ENCODE measurements at regions not wholly inside any gene's neighbourhood (a gene's known extent, or its start where the extent isn't known, plus 50 kb on each side); places are given as distances from the start of the nearest gene placed in this dataset.

DNA sequence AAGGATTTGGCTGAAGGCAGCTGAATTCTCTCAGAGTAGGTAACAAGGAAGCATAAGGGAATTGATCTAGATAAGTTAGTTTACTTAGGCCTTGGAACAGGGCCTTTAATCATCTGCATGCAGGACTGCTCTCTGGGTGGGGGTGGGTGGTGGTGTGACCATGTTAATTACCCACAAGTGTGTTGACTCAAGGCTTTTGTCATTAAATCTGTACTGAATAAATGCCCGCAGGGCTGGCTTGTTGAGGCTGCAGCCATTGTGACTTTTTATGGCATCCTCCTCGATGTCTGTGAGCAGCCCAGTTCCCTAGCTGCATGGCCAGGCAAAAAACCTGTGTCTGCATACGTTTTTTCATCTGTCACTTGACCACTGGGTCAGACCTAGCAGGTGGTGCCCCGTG lies 63.5 kb upstream of the ASCC3 start:
- DNase-seq (ENCODE audit: low spot score): no peak

DNA sequence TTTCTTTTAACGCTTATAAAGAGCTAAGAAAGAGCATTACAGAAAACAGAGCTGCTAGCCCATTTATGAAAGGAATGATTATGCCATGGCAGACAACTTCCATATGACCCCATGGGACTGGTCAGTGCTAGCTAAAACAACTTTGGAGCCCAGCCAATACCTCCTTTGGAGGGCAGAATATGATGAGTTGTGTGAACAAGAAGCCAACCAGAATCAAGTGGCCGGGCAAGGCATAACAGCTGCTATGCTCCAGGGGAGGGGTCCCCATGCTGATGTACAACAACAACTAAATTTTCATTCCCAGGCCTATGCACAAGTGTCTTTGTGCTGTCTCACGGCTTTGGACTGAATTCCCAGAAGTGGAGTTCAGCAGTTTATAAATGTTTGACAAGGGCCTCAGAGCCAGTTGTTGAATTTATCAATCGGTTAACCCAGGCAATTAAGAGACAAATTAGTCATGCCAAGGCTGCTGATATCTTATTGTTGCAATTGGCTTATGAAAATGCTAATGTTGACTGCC lies 65.0 kb upstream of the ASCC3 start:
- DNase-seq (ENCODE audit: low spot score): no peak

DNA sequence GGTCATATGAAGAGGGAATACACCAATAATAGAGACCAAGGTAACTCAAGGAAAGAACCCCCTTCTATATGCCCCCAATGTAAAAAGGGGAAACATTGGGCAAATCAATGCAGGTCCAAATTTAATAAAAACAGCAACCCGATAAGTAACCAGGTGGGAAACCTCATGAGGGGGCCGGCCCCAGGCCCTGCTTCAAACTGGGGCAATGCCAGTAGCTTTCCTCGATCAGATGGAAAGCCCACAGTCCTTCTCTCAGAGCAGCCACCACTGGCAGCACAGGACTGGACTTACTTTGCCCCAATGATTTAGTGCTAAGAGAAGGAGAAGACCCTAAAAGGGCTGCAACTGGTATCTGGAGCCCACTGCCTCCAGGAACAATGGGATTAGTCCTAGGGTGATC lies 65.6 kb upstream of the ASCC3 start:
- DNase-seq (ENCODE audit: low spot score): no peak

DNA sequence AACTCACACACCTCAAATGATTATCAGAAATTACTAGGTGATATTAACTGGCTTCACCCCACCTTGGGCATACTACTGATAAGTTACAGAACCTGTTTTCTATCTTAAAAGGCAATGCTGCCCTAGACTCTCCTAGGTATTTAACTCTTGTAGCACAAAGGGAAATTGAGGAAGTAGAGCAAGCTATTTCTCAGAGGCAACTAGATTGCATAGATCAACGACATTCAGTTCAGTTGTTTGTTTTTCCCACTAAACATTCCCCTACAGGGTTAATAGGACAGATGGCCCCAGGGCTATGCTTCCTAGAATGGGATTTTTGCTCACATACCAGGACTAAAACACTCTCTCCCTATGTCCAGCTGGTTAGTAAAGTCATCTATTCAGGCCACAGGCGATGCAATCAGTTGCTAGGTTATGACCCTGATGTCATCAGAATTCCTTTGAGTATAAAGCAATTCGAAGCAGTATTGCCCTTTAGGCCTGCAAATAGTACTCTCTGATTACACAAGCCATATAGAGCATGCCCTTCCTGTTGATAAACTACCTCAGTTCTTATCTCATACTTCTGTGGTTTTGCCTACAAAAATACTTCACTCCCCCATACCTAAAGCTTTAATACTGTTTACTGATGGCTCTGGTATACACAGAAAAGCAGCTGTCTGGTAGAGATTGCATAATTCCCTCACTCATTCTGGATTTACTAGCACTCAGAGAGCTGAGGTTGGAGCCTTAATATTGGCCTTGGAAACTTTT lies 67.4 kb upstream of the ASCC3 start:
- no peak for DNase-seq (ENCODE audit: low spot score)

DNA sequence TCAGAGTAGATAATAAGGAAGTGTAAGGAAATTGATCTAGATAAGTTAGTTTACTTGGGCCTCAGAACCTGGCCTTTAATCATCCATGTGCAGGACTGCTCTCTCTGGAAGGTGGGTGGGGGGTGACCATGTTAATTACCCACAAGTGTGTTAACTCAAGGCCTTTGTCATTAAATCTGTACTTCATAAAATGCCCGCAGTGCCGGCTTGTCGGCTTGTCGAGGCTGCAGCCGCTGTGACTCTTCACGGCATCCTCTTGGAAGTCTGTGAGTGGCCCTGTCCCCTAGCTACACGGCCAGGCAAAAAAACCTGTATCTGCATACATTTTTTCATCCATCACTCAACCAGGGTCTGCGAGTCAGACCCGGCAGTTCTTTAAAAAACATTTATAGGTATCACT lies 70.9 kb upstream of the ASCC3 start:
- DNase-seq (ENCODE audit: low spot score): no peak

DNA sequence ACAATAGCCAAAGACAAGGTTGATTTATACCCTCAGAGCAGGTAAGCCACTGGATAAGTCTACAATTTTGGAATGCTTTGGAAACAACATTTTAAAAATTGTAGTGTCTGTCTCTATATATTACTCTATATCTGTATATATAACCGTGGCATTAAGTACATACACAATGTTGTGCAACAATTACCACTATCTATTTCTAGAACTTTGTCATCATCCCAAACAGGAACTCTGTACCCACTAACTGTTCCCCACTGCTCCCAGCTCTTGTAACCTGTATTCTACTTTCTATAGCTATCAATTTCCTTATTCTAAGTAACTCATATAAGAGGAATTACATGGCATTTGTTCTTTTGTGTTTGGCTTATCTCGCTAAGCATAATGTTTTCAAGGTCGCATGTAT lies 78.2 kb upstream of the ASCC3 start:
- no peak for DNase-seq (ENCODE audit: low spot score)

DNA sequence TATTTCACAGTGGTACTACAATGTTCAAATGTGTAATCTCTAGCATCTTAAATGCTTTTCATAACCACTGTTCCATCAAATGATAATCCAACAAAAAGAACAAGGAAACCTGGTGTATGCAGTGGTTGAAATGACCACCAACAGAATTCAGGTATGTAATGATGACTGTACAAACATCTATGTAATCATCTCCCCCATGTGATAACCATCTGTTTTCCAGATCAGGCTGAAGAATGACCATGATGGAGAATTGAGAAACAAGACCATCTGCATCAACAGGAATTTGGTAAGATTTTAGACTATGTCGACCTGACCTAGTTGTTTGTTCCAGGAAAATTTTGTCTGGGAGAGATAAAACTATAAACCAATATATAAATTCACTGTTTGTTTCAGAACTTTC lies 81.3 kb upstream of the ASCC3 start:
- DNase-seq (ENCODE audit: low spot score): no peak

DNA sequence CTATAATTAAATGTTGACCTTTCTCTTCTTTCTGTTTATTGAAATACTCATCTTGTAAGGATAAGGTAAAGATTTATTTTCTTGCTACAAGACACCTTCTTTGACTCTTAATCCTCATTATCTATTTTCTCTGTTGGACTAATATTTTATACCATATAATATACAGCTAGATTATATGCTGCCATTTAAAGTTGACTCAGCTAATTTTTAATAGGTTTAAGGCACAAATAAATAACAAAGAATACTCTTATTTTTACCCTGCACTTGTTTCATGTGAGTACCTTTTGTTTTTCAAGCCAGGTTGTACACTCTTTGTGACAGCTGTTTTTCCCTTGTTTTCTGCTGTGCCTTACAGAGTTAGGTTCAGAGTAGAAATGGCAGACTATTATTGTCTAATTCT lies 83.9 kb upstream of the ASCC3 start:
- no peak for DNase-seq (ENCODE audit: low spot score)

DNA sequence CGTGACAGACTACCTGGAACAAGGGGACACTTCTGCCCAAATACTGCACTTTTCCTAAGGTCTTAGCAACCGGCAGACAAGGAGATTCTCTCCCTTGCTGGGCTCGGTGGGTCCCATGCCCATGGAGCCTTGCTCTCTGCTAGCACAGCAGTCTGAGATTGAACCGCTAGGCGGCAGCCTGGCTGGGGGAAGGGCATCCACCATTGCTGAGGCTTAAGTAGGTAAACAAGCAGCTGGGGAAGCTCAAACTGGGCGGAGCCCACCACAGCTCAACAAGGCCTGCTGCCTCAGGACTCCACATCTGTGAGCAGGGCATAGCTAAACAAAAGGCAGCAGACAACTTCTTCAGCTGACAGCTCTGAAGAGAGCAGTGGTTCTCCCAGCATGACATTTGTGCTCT lies 87.8 kb upstream of the ASCC3 start:
- DNase-seq (ENCODE audit: low spot score): no peak

DNA sequence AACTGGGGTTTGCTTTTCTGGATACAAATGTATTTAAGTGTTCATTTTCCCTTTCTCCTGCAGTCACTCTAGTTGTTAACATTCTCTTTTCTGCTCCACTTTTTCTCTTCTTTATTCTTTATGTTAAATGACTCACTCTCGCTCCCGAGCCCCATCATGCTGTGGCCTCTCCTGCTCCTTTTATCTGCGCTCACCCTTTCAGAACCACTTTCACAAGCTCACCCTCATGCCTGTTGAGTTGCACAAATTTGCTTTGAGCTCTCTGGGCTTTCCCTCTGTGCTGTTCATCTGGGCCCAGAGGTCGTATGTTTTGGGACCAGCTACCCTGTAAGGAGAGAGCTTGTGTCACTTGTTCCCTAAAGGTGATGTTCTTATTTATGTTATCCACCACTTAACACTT lies 98.1 kb upstream of the ASCC3 start:
- no peak for DNase-seq (ENCODE audit: low spot score)

DNA sequence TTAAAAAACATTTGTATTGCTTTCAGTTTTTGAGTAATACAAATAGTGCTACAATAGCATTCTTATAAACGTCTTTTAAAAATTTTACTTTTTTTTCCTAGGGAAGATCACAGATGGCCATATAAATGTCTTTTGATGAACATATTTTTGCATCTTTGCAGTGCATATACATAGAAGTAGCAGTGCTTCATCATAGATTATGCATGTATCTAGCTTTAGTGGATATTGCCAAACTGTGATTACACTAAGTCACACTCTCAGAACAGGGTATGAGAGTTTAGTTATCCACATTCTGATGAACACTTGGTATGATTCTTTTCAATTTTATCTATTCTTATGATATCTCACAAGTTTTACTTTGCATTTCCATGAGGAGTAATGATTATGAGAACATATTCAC lies 99.8 kb upstream of the ASCC3 start:
- no peak for DNase-seq (ENCODE audit: low spot score)

DNA sequence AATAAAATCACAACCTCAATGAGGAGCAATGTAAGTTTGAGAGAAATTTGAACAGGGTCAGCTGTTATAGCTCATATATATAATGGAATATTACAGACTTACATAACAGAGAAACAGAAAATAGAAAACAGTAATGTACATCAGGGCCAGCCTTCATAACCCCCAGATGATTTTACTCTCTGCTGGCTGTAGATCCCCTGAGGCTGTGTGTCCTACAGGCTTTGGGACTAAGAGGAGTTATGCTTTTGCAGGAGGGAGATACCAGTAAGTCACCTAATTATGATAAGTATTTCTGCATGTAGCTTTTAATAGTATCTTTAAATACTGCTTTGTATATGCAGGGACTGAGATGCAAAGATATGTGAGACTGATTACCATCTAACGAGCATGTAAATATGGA lies 105.8 kb upstream of the ASCC3 start:
- no peak for DNase-seq (ENCODE audit: low spot score)

DNA sequence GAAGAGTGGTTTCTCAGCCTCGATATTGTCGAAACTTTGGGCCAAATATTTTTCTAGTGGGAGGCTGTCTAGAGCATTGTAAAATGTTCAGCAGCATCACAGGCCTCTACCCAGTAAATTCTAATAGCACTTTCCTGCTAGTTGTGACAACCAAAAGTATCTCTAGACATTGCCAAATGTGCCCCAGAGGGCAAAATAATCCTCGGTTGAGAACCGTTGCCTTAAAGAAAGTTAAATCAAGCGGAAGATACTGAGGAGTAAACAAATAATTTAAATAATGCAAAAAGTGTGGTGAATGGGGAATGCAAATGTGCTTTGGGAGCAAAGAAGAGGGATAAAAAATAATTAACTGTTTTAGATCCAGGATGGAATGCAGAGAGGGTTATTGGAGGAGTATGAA lies 106.4 kb upstream of the ASCC3 start:
- DNase-seq (ENCODE audit: low spot score): no peak

DNA sequence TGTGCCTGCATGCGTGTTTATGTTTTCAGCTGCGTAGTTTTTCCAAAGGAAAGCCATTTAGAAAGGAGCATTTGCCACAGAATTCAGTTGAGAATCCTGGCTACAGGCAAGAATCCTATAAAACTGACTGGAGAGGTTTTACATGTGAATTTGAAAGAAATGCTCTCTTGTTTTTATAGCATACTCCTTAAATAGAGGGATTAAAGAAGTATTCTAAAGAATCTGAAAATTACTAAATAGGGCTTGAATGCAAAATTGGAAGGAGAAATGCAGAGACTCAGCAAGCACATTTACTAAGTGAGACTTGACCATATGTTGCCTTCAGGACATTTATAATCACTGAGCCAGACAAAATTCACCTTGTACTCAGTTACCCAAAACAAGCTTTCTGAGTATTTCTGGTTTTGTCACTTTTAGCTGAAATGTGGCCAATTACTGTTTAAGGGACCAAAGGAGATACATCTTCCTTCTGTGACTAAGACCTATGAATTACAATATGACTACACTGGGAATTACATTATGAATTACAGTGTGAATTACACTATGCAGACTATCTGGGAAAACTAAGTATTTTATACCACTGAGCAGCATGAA lies 107.4 kb upstream of the ASCC3 start:
- no peak for DNase-seq (ENCODE audit: low spot score)

DNA sequence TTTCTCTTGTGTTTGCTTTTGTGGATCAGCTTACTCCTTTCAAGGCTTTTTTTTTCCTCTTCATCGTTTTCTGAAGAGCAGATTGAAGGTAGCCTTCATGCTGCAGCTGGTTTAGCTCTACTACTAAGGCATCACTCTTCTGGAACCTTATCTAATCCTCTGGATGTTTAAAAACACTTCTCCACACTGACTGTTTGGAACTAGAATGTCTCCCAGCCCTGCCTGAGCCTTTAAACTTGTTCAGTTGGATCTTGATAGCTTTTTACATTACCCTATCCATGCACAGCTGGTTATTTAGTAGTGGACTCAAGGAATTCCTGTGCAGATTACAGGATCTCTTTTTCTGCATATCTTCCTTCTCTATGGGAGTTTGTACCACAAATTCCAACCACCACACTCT lies 108.9 kb upstream of the ASCC3 start:
- no peak for DNase-seq (ENCODE audit: low spot score)

DNA sequence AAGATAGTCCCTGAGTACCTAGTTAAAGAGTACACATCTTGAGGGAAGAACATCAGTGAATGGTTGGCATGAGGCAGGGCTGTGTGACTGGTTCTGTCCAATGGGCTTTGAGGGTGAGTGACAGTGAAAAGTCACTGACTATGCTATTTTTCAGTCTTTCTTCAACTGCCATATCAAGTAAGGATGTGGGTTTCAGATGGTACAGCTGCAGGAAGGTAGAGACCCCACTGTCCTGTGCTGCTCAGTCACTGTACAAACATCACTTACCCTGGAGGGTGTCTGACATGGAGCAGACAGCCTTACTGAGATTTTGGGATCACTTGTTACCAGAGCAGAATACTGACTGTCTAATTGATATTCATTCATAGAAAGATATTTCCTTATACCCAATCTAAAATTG lies 115.3 kb upstream of the ASCC3 start:
- DNase-seq (ENCODE audit: low spot score): no peak

DNA sequence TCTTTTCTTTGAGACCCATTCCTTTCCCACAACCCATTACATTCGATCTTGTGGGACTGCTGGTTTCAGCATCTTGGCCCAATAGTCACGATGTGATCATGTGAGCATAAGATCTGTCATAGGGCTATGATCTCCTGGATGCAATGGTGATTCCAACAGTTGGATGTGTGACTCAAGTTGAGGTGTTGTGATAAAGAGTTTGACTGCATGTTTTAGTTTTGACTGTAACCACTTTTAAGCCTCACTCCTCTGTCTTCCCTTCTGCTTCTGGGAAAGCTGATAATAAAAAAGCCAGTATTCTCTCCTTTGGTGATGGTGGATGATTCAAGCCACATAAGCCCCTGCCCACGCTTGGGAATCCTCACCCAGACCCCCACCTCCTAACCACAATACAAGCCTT lies 117.0 kb upstream of the ASCC3 start:
- DNase-seq (ENCODE audit: low spot score): no peak

DNA sequence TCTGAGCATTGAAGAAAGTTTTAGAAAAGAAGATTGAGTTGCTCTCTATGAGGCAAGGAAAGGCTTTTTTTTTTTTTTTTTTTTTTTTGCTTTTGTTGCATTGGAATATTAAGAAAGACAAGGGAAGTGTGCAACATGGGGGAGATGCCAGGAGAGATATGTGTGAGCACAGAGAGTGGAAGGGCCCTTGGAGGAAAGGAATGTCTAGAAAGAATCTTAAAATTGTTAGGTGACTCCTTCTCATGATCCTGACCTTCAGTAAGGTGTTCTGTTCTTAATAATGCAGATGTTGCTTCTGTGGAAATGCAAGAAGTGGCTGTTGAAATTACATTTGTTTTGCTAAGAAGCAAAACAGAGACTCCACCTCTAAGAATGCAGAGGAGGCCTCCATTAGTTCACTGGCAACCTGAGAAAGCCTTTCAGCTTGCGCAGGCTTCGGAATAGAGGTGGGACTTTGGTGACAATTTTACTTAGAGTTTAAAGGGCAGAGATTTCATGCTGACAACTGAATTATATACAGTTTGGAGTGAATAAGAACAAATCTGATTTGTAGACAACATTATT lies 118.0 kb upstream of the ASCC3 start:
- DNase-seq (ENCODE audit: low spot score): no peak

DNA sequence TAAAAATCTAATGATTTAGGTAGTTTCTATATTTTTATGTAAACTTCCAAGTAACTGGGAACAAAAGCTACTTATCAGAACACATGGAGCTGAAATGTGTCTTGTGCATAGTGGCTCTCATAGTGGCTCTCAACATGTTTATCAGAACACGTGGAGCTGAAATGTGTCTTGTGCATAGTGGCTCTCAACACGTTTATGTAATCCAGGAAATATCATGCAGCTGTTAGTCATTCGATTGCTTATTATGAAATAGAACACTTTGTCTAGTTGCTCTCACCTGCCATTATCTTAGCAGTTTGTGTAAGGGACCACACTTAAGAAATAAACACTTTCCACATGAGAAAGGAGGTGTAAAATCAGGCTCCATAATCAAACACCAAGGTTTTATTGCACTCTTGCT lies 119.2 kb upstream of the ASCC3 start:
- no peak for DNase-seq (ENCODE audit: low spot score)

DNA sequence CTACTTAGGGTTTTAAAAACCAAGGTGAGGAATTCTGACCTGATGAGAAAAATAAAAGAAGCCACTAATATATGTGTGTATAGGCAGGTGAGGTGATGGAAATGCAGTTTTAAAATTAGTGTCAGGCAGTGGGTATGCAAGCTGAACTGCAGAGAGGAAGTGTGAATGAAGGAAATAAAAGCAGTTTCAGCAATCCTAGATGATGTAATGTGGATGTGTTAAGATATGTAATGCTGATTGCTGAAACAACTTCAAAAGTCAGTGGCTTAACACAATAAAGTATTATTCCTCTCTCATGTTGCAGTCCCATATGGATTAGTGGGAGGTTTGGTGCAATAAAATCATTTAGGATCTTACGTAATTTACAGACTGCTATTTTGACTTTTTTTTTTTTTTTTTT lies 119.9 kb upstream of the ASCC3 start:
- DNase-seq (ENCODE audit: low spot score): no peak

DNA sequence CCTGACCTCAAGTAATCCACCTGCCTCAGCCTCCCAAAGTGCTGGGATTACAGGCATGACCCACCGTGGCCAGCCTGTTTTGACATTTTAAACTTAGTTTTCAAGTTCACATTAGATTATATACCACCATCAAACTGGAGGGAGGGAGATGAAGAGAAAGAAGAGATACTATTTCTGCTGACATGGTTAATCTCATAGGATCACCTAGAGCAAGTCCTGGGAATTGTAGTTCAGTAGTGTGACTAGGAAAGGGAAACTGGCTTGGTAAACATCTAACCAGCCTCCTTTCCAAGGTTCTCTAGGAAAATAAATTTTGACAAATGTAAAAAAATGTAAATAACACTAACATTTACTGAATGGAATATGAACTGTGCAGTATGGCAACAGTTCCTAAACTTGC lies 120.5 kb upstream of the ASCC3 start:
- no peak for DNase-seq (ENCODE audit: low spot score)

DNA sequence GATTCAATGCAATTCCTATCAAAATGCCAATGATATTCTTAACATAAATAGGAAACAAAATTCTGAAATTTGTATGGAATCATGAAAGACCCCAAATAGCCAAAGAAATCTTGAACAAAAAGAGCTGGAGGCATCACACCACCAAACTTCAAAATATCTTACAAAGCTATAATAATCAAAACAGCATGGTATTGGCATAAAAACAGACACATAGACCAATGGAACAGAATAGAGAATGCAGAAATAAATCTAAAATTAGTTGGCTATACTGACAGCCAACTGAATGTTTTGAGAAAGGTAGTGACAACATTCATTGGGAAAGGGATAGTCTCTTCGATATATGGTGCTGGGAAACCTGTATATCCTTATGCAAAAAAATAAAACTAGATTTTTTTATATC lies 121.9 kb upstream of the ASCC3 start:
- DNase-seq (ENCODE audit: low spot score): no peak

DNA sequence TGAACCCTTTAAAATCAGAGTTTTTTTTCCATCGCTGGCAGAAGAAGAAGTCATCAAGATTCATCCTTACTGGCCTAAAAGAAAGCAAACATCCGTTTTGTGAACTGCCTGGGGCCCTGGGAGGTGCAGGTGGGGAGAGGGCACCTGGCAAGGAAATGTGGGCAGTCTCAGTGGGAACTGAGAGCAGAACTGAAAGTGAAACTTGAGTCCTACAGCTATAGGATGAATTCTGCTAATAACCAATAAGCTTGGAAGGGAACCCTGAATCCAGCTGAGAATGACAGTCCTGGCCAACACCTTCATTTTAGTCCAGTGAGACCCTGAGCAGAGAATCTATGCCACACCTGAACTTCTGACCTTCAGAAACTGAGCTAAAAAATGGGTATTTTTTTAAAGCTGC lies 130.1 kb upstream of the ASCC3 start:
- peak; percentile 9 for DNase-seq (ENCODE audit: low spot score)

All from CD4-positive, alpha-beta T cell treated with Interleukin-2 at 100 ng/mL for 4 hours (primary cell).